Epidermal melanocyte (primary cell): ENCODE measurements at regions not wholly inside any gene's neighbourhood (a gene's known extent, or its start where the extent isn't known, plus 50 kb on each side); places are given as distances from the start of the nearest gene placed in this dataset.

Experiments used
- DNase-seq: peaks from one replicate; pipeline ENCODE4 v3.0.0; 2011; ENCODE audit warnings: low spot score; ENCODE audit not compliant: insufficient read length

- no peak for DNase-seq
These were observed 126.5 kb upstream of the MAST4 start for GRCh38 chr5:66469684-66470083.

DNA sequence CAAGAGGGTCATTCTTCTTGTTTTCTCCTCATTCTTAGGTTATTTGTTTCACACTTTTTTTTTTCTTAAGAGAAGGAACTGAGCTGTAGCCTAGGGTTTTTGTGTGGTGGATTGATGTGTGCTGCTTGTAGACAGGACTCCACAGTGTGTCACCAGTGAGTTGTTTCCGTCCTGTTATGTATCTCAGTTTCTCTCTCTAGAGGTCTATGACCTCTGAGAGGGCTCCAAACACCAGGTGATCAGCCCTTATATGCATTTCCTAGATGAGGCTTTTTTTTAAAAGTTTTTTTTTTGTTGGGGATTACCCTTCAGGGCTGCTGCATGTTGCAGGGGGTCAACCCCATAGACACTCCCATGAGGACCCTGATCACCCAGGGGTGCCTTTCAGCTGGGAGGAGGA, 124.2 kb upstream of the MAST4 start:
- no peak for DNase-seq

DNA sequence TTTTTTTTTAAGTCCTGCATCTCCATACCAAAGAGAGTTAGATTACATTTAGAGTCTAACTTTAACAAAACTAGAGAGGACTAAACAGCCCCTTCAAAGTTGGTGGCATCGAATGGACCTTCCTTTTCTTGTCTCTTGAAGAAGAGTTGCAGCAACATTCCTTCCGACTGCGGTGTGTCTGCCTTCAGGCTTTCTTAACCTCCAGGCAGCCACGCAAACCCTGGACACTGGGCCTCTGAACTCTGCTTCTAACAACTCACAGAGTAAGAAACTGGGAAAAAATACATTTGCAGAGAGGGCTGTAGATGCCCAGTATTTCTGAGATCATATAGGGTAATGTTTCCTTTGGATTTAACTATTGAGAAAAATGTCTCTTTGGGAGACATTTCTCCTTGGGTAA, 120.5 kb upstream of the MAST4 start:
- DNase-seq: no peak

- DNase-seq: no peak
These were observed 118.6 kb upstream of the MAST4 start for GRCh38 chr5:66477596-66477995.

GRCh38 chr5:66494437-66494836, 101.8 kb upstream of the MAST4 start:
- DNase-seq: no peak

DNA sequence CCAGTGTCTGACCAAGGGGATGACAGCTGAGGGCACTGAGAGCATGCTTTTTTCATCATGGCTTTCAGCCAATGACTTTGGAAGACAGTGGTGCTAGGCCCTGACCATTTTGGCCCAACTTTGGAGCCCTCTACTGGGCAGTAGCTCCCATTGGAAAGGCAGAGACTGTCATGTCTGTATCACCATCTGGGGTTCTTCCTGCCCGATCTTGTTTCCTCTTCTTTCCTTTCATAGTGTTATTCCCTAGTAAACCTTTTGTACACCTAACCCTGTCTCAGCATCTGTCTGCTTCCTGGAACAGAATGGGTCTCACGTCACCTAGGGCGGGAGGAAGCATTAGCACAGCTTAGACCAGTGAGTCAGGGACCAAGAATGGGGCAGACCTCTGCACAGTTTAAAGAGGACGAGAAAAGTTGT, 97.4 kb upstream of the MAST4 start:
- DNase-seq: no peak

DNA sequence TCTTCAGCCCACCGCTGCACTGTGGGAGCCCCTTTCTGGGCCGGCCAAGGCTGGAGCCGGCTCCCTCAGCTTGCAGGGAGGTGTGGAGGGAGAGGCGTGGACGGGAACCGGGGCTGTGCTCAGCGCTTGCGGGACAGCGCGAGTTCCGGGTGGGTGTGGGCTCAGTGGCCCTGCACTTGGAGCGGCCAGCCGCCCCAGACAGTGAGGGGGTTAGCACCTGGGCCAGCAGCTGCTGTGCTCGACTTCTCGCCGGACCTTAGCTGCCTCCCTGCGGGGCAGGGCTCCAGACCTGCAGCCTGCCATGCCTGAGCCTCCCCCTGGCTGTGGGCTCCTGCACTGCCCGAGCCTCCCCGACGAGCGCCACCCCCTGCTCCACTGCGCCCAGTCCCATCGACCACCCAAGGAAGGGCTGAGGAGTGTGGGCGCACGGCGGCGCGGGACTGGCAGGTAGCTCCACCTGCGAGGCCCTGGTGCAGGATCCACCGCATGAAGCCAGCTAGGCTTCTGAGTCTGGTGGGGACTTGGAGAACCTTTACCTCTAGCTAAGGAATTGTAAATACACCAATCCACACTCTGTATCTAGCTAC, 92.9 kb upstream of the MAST4 start:
- DNase-seq: no peak

DNA sequence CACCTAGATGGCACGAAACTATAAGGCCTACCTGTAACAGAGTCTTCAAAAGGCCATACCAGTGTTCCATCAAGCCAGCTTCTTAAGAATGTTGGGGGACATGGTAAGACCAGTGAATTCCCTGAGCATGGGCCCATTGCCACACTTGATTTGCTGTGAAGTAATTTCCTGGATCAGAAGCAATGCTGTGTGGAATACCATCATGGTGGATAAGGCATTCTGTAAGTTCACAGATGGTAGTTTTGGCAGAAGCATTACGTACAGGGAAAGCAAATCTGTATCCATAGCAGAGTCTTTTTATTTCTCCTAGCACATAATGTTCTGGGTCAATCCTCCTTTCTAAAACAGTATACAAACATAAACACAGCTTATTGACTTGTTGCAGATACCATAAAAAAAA, 89.1 kb upstream of the MAST4 start:
- DNase-seq: no peak

DNA sequence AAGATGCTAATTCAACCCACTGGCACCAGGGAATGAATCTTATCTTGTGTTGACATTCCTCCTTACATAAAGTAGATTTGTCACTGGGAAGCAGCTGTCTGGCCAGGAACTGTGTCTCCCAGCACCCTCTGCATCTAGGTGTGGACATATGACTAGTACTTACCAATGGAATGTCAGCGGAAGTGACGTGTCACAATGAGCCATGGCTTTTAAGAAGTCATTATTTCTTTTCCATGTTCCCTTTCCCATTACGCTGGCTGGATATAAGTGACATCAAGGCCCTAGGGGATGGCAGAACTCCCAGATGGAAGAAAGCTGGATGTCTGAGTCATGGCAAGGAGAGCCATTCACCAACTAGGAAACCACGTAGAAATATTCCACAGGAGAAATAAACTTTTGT, 84.7 kb upstream of the MAST4 start:
- no peak for DNase-seq

DNA sequence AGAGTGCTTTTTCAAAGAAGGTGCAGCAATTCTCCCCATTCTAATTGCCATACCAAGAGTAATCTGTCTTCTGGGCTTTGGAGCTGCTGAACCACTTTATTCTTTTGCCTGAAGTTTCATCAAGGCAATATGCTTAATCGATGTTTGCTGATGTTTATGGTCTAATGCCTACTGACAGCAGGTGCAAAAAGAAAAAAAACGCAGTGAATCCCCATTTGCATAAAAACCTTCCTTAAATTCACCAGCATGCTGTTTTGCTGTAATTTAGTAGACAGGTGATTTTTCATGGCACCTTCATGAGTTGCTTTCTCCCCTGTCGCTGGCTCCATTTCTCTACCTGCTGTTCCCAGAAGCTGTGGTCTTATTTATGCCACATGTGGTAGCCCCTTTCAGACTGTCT, 83.1 kb upstream of the MAST4 start:
- no peak for DNase-seq

DNA sequence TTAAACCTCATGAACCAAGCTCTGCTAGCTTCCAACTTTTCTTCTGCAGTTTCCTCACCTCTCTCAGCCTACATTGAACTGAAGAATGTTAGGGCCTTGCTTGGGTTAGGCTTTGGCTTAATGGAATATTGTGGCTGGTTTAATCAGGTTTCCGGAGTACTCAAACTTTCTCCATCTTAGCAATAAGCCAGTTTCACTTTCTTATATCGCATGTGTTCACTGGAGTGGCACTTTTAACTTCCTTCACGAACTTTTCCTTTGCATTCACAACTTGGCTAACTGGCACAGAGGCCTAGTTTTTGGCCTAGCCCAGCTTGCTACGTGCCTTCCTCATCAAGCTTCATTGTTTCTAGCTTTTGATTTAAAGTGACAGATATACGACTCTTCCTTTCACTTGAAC, 81.0 kb upstream of the MAST4 start:
- no peak for DNase-seq

DNA sequence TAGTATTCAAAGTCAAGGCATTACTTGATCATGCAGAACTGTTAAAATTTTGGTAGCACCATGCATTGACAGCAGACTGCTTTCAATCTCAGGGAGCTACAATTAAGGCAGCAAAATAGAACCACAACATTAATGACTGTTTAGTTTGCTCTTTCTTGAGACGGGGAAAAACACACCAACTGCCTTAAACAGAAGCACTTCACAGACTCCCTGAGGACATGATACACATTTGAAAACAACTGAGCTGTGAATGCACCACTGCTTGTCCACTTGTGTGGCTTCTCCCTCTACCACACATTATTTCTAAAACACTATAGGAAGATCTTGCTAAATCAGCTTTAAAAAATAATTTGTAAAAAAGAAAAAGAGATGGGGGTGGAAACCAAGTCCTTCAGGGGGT, 79.6 kb upstream of the MAST4 start:
- no peak for DNase-seq

- DNase-seq: no peak
These were observed 78.8 kb upstream of the MAST4 start for GRCh38 chr5:66517351-66517750.

DNA sequence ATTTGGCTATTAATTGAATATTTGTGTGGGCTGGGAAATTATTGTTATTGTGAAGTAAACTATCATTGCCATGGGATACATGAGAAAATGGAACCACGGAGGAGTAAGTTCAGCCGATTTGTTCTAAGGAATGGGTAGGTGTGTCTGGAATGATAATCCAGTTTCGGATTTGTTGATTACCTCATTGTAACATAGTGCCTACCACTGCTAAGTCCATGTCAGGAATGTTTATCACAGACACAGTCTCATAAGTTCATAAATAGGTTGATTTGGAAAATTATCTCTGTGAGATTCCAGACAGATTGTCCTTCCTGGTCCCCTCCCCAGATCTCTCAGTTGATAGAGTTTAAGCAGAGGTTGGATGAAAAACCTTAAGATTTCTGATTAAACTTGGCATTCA, 78.1 kb upstream of the MAST4 start:
- no peak for DNase-seq

DNA sequence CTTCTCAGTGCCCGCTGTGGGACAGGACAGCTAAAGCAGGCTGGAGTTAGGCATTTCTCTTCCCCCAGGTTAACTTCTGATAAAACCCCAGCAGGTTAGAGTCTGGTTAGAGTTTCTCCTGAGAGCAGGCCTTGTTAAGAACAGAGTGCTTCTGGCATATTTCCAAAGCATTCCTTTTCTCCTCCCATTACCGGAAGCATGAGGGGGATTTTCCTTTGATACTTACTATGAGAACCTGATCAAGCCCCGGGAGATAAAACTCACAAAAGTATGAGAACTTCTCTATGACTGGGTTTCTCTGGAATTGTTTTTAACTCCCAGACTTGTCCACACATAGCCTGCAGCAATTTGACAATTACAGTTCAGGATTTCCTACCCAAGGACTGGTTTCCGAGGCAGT, 77.4 kb upstream of the MAST4 start:
- DNase-seq: no peak

DNA sequence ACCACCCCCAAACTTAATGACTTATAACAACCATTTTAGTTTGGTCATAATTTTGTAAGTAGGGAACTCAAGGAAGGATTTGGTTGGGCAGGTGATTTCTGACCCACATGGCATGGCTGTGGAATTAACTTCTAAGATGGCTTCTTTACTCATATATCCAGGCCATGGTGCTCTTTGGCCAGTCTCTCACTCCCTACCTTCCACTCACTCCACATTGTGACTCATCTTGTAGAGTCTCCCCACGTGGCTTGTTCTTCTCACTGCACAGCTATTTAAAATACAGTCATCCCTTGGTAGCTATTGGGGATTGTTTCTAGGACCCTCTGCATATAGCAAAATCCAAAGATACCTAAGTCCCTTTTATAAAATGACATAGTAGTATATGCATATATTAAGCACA, 76.6 kb upstream of the MAST4 start:
- DNase-seq: no peak

DNA sequence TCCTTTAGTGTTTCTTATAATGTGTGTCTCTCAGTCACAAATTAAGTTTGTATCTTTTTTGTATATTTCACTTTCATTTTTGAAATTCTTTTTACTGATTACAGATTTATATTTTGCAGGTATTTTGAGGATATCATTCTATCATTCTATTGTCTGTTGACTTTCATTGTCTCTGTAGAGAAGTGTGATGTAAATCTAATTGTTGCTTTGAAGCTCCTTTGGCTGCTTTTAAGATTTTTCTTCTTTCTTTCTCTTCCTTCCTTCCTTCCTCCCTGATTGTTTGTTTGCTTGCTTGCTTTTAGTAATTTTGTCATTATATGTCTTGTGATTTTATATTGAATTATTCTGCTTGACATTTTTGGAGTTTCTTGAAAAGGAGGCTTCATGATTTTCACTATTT, 75.3 kb upstream of the MAST4 start:
- DNase-seq: no peak

- no peak for DNase-seq
These were observed 68.6 kb upstream of the MAST4 start for GRCh38 chr5:66527478-66528035.

DNA sequence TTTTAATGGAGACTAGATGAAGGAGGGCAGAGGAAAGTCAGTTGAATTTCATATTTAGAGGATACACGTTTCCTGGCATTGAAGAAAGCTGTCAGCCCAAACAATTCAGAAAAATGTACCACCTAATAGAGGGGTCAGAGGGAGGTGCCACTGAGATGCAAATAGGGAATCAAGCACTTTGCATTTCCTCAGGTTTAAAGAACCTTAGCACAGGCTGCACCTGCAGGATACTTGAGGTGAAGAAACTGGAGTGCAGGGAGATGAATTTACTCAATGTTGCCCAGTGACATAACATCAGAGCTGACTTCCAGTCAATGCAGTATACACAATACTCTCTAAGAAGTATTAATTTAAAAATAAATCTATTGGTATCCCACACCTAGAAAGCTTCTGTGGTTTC, 67.0 kb upstream of the MAST4 start:
- no peak for DNase-seq

GRCh38 chr5:66529704-66530103, 66.5 kb upstream of the MAST4 start:
- no peak for DNase-seq

GRCh38 chr5:66538126-66538525, 58.1 kb upstream of the MAST4 start:
- DNase-seq: no peak

DNA sequence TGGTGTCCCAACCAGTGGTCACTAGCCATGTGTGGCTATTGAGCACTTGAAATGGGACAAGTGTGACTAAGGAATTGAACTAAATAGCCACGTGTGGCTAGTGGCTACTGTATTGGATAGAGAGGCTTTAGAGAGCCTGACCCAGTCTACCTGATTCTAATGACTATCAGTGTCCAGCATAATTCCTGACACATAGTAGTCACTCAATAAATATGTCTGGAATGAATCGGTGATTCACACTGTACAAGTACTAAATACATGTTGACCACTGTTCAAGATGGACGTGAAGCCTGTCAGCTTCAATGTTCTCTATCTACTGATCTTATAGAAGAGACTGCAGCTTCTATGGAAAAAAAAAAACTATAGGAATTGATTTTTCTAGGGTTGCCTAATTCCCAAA, 57.7 kb upstream of the MAST4 start:
- no peak for DNase-seq

DNA sequence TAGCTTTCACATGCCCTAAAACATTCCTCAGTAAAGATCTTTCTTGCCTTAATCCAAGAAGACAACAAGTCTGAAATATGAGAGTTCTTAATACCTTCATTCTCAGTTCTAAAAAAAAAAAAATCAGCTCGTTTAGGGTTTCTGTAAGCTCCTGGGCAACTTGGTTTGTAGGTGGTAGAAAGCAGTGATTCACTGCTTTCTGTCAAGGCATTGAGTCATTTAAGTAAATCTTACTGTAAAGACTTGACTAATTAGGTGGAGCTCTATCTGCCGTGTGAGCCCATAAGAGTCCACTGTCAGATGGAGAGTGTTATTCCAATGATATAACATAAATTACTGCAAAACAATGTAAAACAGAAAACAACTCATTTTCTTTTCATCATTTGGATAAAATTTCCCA, 56.1 kb upstream of the MAST4 start:
- DNase-seq: no peak

DNA sequence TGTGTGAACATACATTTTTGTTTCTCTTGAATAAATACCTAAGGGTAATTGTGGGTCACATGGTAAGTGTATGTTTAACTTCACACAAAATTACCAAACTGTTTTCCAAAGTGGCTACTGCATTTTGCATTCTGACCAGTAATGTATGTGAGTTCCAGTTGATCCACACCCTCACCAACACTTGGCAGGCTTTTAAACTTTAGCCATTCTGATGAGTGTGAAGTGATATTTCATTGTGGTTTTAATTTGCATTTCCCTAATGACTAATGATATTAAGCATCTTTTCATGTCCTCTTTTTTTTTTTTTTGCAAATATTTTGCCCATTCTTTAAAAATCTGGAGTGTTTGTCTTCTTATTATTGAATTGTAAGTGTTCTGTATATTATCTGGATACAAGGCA, 53.5 kb upstream of the MAST4 start:
- no peak for DNase-seq
